PC-9 (cell line): ENCODE measurements at regions not wholly inside any gene's neighbourhood (a gene's known extent, or its start where the extent isn't known, plus 50 kb on each side); places are given as distances from the start of the nearest gene placed in this dataset.

Experiments
- BruUV-seq: library from RNA; stranded (reverse); fragments of 400-500 nt; replicated peaks from 2 replicates; lab custom pipeline; 2021; lab: Mats Ljungman, UMichigan
- CTCF ChIA-PET: fragments of 300-600 bp; sonication (Branson Sonifier 250); formaldehyde crosslinking; loops from one replicate; lab custom pipeline; 2022; ENCODE audit warnings: antibody characterized with exemption; lab: Charles Lee
- POLR2A ChIA-PET: fragments of 300-600 bp; sonication (Branson Sonifier 250); formaldehyde crosslinking; loops from one replicate; lab custom pipeline; 2022; ENCODE audit warnings: antibody characterized with exemption; ENCODE audit not compliant: unreplicated experiment; lab: Charles Lee
- DNase-seq, 2 experiments: peaks; one replicate each; pipeline versions ENCODE4 v3.0.0 to v3.0.0-alpha.2; 2015 to 2022; ENCODE audit warnings: mixed read lengths in 1 of 2
- H2AFZ ChIP-seq: fragments of 200-600 bp; sonication (generic); 2 replicates; pipeline ENCODE4 v1.8.1; 2017; ENCODE audit warnings: antibody characterized with exemption
- H3F3A ChIP-seq: fragments of 200-600 bp; sonication (generic); 2 replicates; pipeline ENCODE4 v1.8.1; 2017; ENCODE audit warnings: antibody characterized with exemption, mild to moderate bottlenecking, low read depth; ENCODE audit not compliant: insufficient read depth
- H3K27ac ChIP-seq: fragments of 200-600 bp; sonication (generic); 2 replicates; pipeline ENCODE4 v1.6.1; 2016; ENCODE audit warnings: mixed run types
- H3K27me3 ChIP-seq: fragments of 200-600 bp; sonication (generic); 2 replicates; pipeline ENCODE4 v1.6.1; 2016; ENCODE audit warnings: low read depth, mixed run types; ENCODE audit not compliant: insufficient read depth
- H3K36me3 ChIP-seq: fragments of 200-600 bp; sonication (generic); 2 replicates; pipeline ENCODE4 v1.6.1; 2016; ENCODE audit warnings: low read depth, mixed run types
- H3K4me1 ChIP-seq: fragments of 200-600 bp; sonication (generic); replicated peaks from 2 replicates; pipeline ENCODE4 v1.6.1; 2016; ENCODE audit warnings: mixed run types; ENCODE audit not compliant: insufficient read depth
- H3K4me2 ChIP-seq: fragments of 200-600 bp; sonication (generic); 2 replicates; pipeline ENCODE4 v1.6.1; 2017; ENCODE audit warnings: mixed run types
- H3K4me3 ChIP-seq: fragments of 200-600 bp; sonication (generic); 2 replicates; pipeline ENCODE4 v1.6.1; 2016; ENCODE audit warnings: mixed run types
- H3K79me2 ChIP-seq: fragments of 200-600 bp; sonication (generic); 2 replicates; pipeline ENCODE4 v1.6.1; 2017; ENCODE audit warnings: low read depth, mixed run types
- H3K9me2 ChIP-seq: fragments of 200-600 bp; sonication (generic); 2 replicates; pipeline ENCODE4 v1.8.1; 2017; ENCODE audit warnings: mild to moderate bottlenecking; ENCODE audit not compliant: insufficient read depth
- H3K9me3 ChIP-seq: fragments of 200-600 bp; sonication (generic); 2 replicates; pipeline ENCODE4 v1.8.1; 2016; ENCODE audit warnings: low read depth; ENCODE audit not compliant: insufficient read depth
- H4K20me1 ChIP-seq: fragments of 200-600 bp; sonication (generic); 2 replicates; pipeline ENCODE4 v1.8.1; 2017; ENCODE audit not compliant: insufficient read depth
- EZH2 ChIP-seq: fragments of 200-600 bp; sonication (generic); IDR thresholded peaks from 2 replicates; pipeline ENCODE4 v1.8.0; 2017; ENCODE audit warnings: antibody characterized with exemption, low read depth
- intact Hi-C: fragments of 100-400 bp; cut with micrococcal nuclease; formaldehyde crosslinking; loops from one replicate; pipeline ENCODE4 v1.10.0; 2022; ENCODE audit not compliant: unreplicated experiment
- TF ChIP-seq, protein P1 (sequence below): fragments of 200-600 bp; sonication (generic); conservative IDR thresholded peaks from 2 replicates; pipeline ENCODE4 v1.6.1; 2017; ENCODE audit warnings: mixed run types, antibody characterized with exemption, mild to moderate bottlenecking, moderate library complexity

DNA sequence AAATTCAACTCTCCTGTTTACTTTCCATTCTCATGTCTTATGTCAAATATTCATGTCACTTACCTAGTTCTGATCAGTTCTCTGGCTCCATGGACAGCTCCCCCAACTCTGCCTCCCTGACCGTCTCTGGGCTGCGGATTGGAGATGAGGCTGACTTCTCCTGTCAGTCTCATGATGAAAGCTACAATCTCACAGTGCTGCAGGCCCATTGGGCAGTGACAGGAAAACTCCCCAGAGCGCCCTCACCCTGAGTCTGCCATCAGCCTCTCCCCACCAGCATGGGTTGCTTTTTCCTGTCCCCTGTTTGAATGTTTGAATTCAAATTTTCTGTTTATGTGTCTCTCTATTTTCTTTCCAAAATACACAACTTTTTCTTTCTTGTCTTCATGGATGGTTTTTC lies 63.8 kb upstream of the TOP3B start:
- H2AFZ ChIP-seq = no peak overlapping the region
- H3K79me2 ChIP-seq = no peaks in the 10 kb centered on the region
- H3K27ac ChIP-seq = no peak overlapping the region
- H3F3A ChIP-seq = no peaks in the 10 kb centered on the region
- H3K4me2 ChIP-seq = no peak overlapping the region
- ChIA-PET POLR2A (no interaction called here), CTCF (no interaction called here)
- BruUV-seq = no TSS peak
- peaks cover 26% of the 10 kb centered on the region for H3K27me3 ChIP-seq
- no peak for TF ChIP-seq EZH2
- TF ChIP-seq, protein P1, sequence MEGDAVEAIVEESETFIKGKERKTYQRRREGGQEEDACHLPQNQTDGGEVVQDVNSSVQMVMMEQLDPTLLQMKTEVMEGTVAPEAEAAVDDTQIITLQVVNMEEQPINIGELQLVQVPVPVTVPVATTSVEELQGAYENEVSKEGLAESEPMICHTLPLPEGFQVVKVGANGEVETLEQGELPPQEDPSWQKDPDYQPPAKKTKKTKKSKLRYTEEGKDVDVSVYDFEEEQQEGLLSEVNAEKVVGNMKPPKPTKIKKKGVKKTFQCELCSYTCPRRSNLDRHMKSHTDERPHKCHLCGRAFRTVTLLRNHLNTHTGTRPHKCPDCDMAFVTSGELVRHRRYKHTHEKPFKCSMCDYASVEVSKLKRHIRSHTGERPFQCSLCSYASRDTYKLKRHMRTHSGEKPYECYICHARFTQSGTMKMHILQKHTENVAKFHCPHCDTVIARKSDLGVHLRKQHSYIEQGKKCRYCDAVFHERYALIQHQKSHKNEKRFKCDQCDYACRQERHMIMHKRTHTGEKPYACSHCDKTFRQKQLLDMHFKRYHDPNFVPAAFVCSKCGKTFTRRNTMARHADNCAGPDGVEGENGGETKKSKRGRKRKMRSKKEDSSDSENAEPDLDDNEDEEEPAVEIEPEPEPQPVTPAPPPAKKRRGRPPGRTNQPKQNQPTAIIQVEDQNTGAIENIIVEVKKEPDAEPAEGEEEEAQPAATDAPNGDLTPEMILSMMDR = no peak
- intact Hi-C loops = no loop called here
- H3K4me3 ChIP-seq = no peak overlapping the region
- DNase-seq = no peak
- no peaks in the 10 kb centered on the region for H4K20me1 ChIP-seq
- H3K9me3 ChIP-seq = no peaks in the 10 kb centered on the region
- H3K9me2 ChIP-seq = no peaks in the 10 kb centered on the region
- H3K4me1 ChIP-seq = no peaks in the 10 kb centered on the region
- H3K36me3 ChIP-seq = no peaks in the 10 kb centered on the region

DNA sequence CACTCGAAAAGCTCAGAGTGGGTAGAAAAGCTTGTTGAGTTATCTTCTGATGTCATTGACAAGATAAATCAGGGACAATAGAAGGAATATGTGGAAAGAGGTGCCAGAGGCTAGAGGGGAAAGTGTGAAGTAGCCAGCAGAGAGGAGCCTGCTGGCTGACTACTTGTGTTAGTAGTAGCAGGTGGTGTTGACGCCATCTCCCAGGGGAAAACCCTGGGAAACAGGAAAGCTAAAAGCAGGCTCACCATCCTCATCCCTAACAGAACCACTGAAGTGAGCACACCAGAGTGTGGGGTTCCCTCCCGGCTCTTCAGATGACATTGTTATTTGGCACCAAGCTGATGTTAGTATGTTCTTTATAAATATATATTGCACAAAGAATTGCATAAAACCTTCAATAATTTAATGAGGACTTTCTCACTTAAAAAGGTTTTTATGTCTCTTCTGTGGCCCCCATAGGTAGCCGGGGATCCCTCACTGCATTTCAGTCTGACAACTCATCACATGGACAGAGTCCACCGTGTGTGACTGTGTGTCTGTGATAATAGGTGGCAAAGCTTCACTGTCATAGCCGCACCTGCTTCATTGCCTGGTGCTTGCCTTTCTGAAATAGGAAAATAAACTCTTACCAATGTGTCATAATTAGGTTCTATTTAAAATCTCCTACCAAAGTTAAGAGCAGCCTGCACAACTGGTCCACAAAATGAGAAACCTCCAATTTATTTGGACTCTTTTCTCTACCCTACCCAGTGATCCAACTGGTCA lies 63.2 kb upstream of the TOP3B start:
- CTCF ChIA-PET = no interaction called here

DNA sequence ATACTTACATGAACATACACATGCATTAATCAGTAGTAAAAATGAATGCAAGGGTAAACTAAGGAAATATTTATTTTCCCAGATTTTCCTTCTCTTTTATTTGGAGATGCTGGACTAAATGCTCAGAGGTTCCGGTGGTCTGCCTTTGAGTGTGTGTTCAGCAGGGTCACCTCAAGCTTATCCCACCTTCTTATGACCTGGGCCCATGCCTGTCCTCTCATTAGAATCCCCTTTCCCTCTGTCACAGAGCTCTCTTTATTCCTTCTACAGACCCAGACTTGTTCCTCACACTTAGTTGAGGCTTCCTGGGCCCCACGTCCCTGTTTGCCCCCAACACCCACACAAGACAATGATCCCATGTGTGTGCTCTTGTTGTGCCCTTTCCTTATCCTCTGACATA lies 61.6 kb upstream of the TOP3B start:
- H3K27ac ChIP-seq = no peak overlapping the region
- no peaks in the 10 kb centered on the region for H3K79me2 ChIP-seq
- no peak for DNase-seq
- H3K9me2 ChIP-seq = no peaks in the 10 kb centered on the region
- ChIA-PET CTCF (no interaction called here), POLR2A (no interaction called here)
- H3K4me1 ChIP-seq = no peaks in the 10 kb centered on the region
- no peaks in the 10 kb centered on the region for H3F3A ChIP-seq
- no peak for TF ChIP-seq EZH2
- TF ChIP-seq, protein P1 = no peak
- no peak overlapping the region for H3K4me2 ChIP-seq
- H3K36me3 ChIP-seq = no peaks in the 10 kb centered on the region
- intact Hi-C loops = no loop called here
- no peak overlapping the region for H3K4me3 ChIP-seq
- BruUV-seq = no TSS peak
- no peaks in the 10 kb centered on the region for H3K9me3 ChIP-seq
- no peaks in the 10 kb centered on the region for H4K20me1 ChIP-seq
- H2AFZ ChIP-seq = no peak overlapping the region
- peaks cover 26% of the 10 kb centered on the region for H3K27me3 ChIP-seq

More for the DNA sequence above, 63.2 kb upstream of the TOP3B start:
- DNase-seq = no peak
- Histone ChIP-seq H4K20me1 (no peaks in the 10 kb centered on the region), H3K36me3 (no peaks in the 10 kb centered on the region), H3K4me2 (no peak overlapping the region), H2AFZ (no peak overlapping the region), H3K4me3 (no peak overlapping the region), H3K27ac (no peak overlapping the region), H3F3A (no peaks in the 10 kb centered on the region), H3K9me2 (no peaks in the 10 kb centered on the region), H3K27me3 (peaks cover 26% of the 10 kb centered on the region), H3K4me1 (no peaks in the 10 kb centered on the region), H3K79me2 (no peaks in the 10 kb centered on the region), H3K9me3 (no peaks in the 10 kb centered on the region)
- TF ChIP-seq, protein P1 = no peak
- no peak for TF ChIP-seq EZH2
- no TSS peak for BruUV-seq
- intact Hi-C loops = no loop called here
- POLR2A ChIA-PET = no interaction called here
